GM18505 (cell line): ENCODE measurements at regions not wholly inside any gene's neighbourhood (a gene's known extent, or its start where the extent isn't known, plus 50 kb on each side); places are given as distances from the start of the nearest gene placed in this dataset.

Experiments
- ATAC-seq: cut with Tn5 transposase; IDR thresholded peaks from one replicate; pipeline ENCODE4 v1.9.1; 2021; ENCODE audit not compliant: unreplicated experiment
- POLR2A ChIP-seq: IDR thresholded peaks from 4 replicates; pipeline ENCODE4 v1.6.1; 2011; ENCODE audit warnings: borderline replicate concordance; ENCODE audit not compliant: insufficient read depth, insufficient read length; ENCODE audit errors: extremely low read depth

DNA sequence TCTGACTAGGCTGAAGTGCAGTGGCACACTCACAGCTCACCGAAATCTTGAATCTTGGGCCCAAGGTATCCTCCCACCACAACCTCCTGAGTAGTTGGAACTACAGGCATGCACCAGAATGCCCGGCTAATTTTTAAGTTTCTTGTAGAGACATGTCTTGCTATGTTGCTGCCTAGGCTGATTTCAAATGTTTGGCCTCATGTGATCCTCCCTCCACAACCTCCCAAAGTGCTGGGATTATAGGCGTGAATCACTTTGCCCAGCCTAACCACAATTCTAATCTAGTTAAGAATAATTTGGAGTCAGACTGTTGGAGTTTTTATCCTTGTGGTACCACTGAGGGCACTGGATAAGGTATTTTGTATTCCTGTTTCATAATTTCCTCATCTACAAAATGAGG is 317.5 kb upstream of the AGA start:
- TF ChIP-seq POLR2A = no peak
- ATAC-seq = no peak

DNA sequence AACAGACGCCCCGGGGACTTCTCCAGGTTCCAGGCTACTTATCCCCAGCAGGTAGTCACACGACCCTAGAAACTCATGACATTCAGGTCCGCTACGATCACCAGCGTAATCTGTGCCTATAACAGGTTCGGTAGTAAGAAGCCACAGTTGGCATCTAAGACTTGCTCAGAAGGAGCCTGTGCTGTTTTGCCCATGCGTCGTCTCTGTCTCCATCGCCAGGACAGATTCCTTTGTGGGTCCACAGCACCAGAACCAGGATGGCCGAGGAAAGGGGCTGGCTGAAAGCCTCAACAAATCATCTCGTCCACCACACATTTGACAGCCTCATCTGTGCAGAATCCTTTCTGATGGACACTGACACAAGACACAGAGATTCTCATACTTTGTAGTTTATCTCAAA is 319.5 kb upstream of the AGA start:
- no peak for TF ChIP-seq POLR2A
- ATAC-seq = no peak

DNA sequence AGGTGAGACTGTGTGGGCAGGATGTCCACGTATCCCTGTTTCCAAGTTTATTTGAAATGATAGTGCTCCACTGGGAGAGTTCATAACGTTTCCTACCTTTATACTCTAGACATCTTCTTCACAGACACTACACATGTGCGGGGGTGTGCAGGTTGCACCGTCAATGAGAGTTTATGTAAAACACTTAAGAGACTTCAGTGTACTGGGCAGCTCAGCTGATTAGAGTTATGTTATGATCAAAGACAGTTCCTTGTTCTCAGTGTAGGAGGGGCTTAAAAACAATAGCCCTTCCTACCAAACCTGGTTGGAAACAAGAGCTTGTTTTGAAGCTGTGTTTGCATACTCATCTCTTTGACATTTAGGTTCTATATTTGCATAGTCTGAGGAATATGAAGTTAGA is 326.9 kb upstream of the AGA start:
- no peak for ATAC-seq
- TF ChIP-seq POLR2A = no peak

DNA sequence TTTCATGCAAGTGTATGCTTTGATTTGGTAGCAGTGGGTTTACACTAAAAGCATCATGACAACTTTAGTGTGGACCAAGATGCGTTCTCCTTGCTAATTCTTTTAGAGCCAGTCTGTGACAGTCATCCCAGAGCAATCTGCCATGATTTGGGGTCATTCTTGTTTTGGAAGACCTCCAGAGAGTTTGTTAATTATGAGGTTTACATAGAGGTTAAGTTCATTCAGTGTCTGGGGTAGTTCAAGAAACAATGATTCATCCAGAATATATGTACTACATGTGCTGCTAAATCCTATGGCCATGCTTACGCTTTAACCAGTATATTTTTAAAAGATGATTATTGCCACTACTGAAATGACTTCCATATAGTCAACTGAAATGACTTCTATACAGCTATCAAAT is 328.5 kb upstream of the AGA start:
- no peak for ATAC-seq

DNA sequence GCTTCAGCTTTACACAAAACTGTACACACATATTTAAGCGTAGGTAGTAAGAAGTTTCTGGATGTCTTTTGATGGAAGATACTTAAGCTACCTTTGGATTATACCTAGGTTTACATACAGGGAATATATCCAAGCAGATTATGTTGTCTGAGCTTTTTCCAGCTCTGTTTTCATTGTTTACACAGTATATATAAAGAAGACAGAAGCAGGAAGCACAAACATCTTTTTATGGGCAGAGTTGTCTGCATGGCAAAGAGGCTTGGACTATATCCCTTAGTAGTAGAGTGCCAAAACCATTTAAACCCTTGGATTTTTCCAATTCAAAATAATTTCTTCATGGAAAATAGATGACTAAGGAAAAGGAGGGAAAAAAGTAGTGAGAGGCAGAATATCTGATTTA is 329.4 kb upstream of the AGA start:
- ATAC-seq = no peak
- no peak for TF ChIP-seq POLR2A

More for the DNA sequence above, 328.5 kb upstream of the AGA start:
- no peak for TF ChIP-seq POLR2A

DNA sequence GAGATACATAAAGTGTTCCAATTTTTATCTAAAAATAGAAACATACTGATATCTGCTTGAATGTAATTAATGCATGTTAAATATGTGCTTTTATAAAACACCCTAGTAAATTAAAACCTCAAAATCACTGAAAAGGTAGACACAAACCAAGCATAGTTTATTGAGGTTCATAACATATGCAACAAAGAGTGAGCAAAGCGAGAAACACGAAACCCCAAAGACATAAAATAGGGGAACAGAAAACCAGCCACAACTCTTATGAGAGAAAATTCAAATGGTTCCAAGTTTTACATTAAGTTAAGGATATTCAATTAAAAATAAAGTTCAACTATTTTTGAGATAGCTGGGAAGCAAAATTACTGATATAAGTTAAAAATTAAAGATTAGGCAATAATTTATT is 336.4 kb upstream of the AGA start:
- no peak for TF ChIP-seq POLR2A
- ATAC-seq = no peak

DNA sequence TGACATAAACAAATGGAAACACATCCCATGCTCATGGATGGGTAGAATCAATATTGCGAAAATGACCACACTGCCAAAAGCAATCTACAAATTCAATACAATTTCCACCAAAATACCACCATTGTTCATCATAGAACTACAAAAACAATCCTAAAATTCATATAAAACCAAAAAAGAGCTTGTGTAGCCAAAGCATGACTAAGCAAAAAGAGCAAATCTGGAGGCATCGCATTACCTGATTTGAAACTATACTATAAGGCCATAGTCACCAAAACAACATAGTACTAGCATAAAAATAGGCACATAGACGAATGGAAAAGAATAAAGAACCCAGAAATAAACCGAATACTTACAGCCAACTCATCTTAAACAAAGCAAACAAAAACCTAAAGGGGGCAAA is 342.8 kb upstream of the AGA start:
- TF ChIP-seq POLR2A = no peak
- ATAC-seq = no peak

DNA sequence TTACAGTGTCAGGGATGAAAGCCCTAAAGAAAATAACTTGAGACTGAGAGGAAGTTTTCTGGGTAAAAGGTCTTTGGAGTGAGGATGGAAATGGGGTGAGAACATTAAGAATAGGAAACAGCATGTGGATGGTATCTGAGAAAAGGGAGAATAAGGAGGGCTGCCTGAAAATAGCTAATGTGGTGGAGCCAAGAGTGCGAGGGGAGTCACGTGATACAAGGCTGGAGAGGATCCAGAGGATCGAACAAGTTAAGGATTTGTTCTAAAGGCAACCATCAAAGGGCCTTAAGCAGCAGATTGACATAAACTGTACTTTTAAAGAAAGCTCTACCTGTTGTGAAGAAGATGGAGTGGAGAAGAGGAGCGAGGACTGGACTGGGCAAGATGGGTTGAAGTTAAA is 347.4 kb upstream of the AGA start:
- ATAC-seq = no peak
- TF ChIP-seq POLR2A = no peak

DNA sequence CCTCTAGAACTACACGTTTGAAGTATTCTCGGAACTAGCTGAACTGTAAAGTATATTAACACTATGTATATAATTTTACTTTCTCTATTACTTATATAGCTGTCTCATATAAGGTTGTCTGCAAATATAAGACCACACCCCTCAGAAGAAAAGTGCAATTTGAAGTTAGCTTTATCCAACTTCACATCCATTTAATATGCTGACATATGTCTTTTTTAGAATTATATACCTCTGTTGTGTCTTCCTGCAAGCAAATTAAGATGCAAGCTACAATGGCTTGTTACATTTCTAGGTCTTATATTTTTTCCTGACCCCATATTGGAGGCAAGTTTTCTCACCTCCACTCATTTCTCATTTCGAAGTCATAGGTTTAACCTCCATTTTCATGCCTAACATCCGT is 349.0 kb upstream of the AGA start:
- no peak for ATAC-seq
- TF ChIP-seq POLR2A = no peak

DNA sequence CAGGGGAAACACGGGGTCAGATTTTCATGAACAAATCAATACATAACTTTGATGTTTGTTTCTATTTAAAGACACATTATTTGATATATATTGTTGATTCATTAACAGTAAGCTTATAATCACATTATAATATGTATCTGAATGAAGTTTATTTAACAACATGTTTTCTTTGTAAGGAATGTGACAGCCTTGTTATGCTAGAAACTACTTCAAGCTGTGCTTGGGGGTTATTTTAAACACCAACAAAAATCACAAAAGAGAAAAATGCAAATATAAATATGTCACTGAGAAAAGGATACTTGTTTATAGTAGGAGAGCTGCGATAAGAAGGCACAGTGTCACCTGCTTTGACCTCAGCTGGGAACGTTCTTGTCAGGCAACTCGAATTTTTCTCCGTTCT is 354.6 kb upstream of the AGA start:
- TF ChIP-seq POLR2A = no peak
- ATAC-seq = no peak

DNA sequence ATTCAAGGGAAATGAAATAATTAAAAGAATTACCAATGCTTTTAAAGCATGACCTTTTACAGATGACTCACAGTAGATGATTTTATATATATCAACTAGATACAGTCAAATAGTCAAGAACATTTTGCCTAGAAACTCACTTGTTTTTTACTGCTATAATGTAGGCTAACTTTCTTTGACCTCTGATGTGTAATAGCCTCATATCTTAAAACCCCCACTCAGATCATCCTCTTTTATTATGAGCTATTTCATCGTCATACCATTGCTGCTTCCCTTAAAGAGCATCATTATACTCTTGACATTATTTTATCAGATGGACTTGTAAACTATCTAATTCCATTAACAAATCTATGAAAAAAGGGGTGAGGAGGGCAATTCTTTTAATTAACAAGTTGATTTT is 355.9 kb upstream of the AGA start:
- no peak for ATAC-seq
- TF ChIP-seq POLR2A = no peak

DNA sequence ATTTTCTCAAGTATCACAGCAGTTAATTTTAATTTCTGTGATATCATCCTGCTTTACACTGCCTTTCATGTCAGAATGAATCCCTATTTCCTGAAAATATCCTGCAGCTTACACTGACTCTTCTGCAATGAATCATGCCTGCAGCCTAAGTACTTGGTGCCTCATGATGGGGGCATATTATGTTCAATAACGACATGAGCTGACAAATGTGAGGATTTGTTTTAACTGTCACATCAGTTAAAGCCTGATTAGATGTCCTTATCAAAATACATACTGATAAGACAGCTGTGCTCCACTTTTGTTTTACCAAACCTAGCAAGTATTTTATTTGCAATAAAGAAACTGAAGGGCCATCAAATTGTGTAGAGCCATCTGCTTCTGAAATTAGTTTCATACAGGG is 359.9 kb upstream of the AGA start:
- TF ChIP-seq POLR2A = no peak
- ATAC-seq = no peak

DNA sequence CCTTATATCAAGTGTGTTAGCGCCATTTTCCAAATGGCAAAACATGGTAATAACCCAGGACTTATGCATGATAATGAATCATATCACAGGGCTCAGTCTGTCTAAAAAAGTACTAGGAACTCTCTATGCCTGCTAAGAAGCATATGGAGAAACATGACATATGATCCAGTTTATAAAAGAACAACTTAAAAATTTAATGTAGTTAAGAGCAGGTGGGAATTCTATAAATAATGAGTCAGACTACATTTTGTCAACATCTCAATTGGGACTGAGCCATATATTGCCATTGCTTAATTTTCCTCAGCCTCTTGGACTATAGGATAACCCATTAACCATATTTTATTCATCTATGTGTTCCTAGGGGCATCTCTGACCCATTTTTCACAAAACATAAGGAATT is 360.4 kb upstream of the AGA start:
- ATAC-seq = no peak
- TF ChIP-seq POLR2A = no peak

DNA sequence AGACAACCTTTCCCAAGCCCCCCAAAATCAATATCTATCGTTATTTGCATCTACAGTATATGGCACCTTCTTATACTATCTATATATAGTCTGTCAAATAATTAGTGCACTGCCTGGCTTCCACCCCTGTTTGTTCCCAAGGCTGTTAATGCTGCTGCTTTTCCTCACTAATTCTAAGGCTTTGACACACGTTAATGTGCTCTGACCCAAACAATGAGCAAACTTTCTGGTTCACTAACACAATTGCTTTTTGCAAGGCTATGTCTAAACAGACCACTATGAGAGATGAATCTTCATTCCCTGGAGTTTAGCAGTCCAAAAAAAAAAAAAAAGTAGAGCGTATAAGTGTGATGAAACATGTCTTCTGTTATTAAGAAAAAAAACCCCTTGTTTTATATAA is 360.9 kb upstream of the AGA start:
- no peak for ATAC-seq
- TF ChIP-seq POLR2A = no peak

DNA sequence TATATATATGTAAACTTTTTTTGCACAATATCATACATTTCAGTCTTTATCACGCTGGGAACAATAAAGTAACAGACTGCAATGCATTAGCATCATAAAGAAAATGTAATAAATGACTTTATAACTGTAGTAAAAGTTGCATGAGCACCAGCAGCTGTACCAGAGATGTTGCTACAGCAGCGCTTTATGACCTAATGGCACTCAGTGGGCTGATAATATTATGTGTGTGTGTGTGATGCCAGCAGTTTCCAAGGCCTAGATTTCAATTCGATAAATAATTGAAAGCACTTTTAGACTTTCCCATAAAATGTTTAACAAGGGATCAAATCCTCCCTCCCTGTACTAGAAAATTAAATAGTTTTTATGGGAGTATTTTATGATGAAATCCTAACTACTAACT is 367.6 kb upstream of the AGA start:
- TF ChIP-seq POLR2A = no peak
- no peak for ATAC-seq
